B cell (primary cell): ENCODE measurements at regions not wholly inside any gene's neighbourhood (a gene's known extent, or its start where the extent isn't known, plus 50 kb on each side); places are given as distances from the start of the nearest gene placed in this dataset.

Experiments
- EZH2 ChIP-seq: IDR thresholded peaks from 2 replicates; pipeline ENCODE4 v1.6.1; 2012; ENCODE audit warnings: borderline replicate concordance, low read depth, mild to moderate bottlenecking, moderate library complexity, low read length; ENCODE audit not compliant: insufficient read depth, poor library complexity, severe bottlenecking
- TF ChIP-seq, protein P1 (sequence below): fragments of 200-600 bp; IDR thresholded peaks from one replicate; pipeline ENCODE4 v1.8.0; 2022; ENCODE audit warnings: antibody characterized with exemption, mild to moderate bottlenecking

DNA sequence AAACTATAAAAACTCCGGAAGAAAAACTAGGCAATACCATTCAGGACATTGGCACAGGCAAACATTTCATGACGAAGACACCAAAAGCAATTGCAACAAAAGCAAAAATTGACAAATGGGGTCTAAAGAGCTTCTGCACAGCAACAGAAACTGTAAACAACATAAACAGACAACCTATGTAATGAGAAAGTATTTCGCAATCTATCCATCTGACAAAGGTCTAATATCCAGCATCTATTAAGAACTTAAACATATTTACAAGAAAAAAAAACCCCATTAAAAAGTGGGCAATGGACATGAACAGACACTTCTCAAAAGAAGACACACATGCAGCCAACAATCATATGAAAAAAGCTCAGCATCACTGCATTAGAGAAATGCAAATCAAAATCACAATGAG, 498.6 kb downstream of the HINT1 start:
- TF ChIP-seq, protein P1, sequence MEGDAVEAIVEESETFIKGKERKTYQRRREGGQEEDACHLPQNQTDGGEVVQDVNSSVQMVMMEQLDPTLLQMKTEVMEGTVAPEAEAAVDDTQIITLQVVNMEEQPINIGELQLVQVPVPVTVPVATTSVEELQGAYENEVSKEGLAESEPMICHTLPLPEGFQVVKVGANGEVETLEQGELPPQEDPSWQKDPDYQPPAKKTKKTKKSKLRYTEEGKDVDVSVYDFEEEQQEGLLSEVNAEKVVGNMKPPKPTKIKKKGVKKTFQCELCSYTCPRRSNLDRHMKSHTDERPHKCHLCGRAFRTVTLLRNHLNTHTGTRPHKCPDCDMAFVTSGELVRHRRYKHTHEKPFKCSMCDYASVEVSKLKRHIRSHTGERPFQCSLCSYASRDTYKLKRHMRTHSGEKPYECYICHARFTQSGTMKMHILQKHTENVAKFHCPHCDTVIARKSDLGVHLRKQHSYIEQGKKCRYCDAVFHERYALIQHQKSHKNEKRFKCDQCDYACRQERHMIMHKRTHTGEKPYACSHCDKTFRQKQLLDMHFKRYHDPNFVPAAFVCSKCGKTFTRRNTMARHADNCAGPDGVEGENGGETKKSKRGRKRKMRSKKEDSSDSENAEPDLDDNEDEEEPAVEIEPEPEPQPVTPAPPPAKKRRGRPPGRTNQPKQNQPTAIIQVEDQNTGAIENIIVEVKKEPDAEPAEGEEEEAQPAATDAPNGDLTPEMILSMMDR = no peak
- no peak for TF ChIP-seq EZH2
